ENCODE measurements at regions not wholly inside any gene's neighbourhood (a gene's known extent, or its start where the extent isn't known, plus 50 kb on each side); places are given as distances from the start of the nearest gene placed in this dataset.
"Not testable (repeated sequence)": the region's sequence is repeated elsewhere in the genome, so short reads cannot be mapped to it uniquely, and the experiment has no call there.

DNA sequence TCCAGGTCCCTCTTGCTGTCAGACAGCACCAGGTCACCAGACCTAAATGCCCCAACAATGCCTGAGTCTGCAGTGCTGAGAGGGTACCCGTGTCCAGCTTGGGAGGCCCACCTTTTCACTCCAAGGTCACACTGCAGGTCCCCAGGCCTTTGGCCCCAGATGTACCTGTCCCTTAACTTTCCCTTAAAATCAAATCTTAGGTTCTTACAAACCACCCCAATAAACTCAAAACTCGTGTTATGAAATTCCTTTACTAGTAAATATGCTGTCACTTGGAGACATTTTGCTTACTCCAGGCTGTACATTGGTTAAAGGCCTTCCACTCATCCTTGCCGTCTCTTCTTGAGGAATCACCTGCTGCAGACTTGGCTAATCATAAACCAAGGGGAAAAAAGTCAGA, 165.7 kb upstream of the RREB1 start:
- DNase-seq (no peak), ATAC-seq (no peak)
- ChIA-PET POLR2A (no interaction called here), CTCF (interaction anchor here (0.9 kb wide), 1 partner anchor 333 kb away, joined by 3 read pairs; no protein-coding TSS in a partner anchor)
- H3K27me3 Mint-ChIP-seq (ENCODE audit: low read depth) = no peaks in the 10 kb centered on the region
- H3K36me3 Mint-ChIP-seq (ENCODE audit: low read depth) = no peaks in the 10 kb centered on the region
- no peaks in the 10 kb centered on the region for H3K9me3 Mint-ChIP-seq (ENCODE audit: insufficient read depth)
- peaks cover 15% of the 10 kb centered on the region for H3K4me1 Mint-ChIP-seq (ENCODE audit: low read depth)
- H3K4me3 Mint-ChIP-seq = no peak overlapping the region
- H3K27ac Mint-ChIP-seq = no peak overlapping the region

- no peaks in the 10 kb centered on the region for H3K27me3 Mint-ChIP-seq (ENCODE audit: low read depth)
Measured at GRCh38 chr6:6942831-6943230, 164.9 kb upstream of the RREB1 start.

GRCh38 chr6:6943421-6943820, 164.3 kb upstream of the RREB1 start:
- Mint-ChIP-seq H3K4me1 (ENCODE audit: low read depth) (peaks cover 15% of the 10 kb centered on the region), H3K4me3 (no peak overlapping the region), H3K9me3 (ENCODE audit: insufficient read depth) (no peaks in the 10 kb centered on the region), H3K27me3 (ENCODE audit: low read depth) (no peaks in the 10 kb centered on the region), H3K27ac (no peak overlapping the region), H3K36me3 (ENCODE audit: low read depth) (no peaks in the 10 kb centered on the region)
- no peak for DNase-seq
- no peak for ATAC-seq
- POLR2A ChIA-PET = no interaction called here
- CTCF ChIA-PET = no interaction called here

More at GRCh38 chr6:6942831-6943230, 164.9 kb upstream of the RREB1 start:
- peak overlapping the region; percentile 35 for H3K27ac Mint-ChIP-seq
- ATAC-seq (peak; percentile 39), DNase-seq (no peak)
- H3K9me3 Mint-ChIP-seq (ENCODE audit: insufficient read depth) = no peaks in the 10 kb centered on the region
- no peaks in the 10 kb centered on the region for H3K36me3 Mint-ChIP-seq (ENCODE audit: low read depth)
- H3K4me1 Mint-ChIP-seq (ENCODE audit: low read depth) = peaks cover 15% of the 10 kb centered on the region
- ChIA-PET POLR2A (no interaction called here), CTCF (interaction anchor here (0.9 kb wide), 1 partner anchor 333 kb away, joined by 3 read pairs; no protein-coding TSS in a partner anchor)
- no peak overlapping the region for H3K4me3 Mint-ChIP-seq

- ATAC-seq (no peak), DNase-seq (no peak)
- H3K36me3 Mint-ChIP-seq (ENCODE audit: low read depth) = no peaks in the 10 kb centered on the region
- no peak overlapping the region for H3K4me3 Mint-ChIP-seq
- no peak overlapping the region for H3K27ac Mint-ChIP-seq
- POLR2A ChIA-PET = no interaction called here
- H3K9me3 Mint-ChIP-seq (ENCODE audit: insufficient read depth) = peaks cover 6% of the 10 kb centered on the region
- H3K27me3 Mint-ChIP-seq (ENCODE audit: low read depth) = no peaks in the 10 kb centered on the region
- CTCF ChIA-PET = no interaction called here
- peaks cover 15% of the 10 kb centered on the region for H3K4me1 Mint-ChIP-seq (ENCODE audit: low read depth)
Measured at GRCh38 chr6:6946206-6947155, 161.3 kb upstream of the RREB1 start.

- ATAC-seq (no peak), DNase-seq (no peak)
- Mint-ChIP-seq H3K4me3 (no peak overlapping the region), H3K36me3 (ENCODE audit: low read depth) (no peaks in the 10 kb centered on the region), H3K4me1 (ENCODE audit: low read depth) (no peaks in the 10 kb centered on the region), H3K9me3 (ENCODE audit: insufficient read depth) (peaks cover 7% of the 10 kb centered on the region), H3K27me3 (ENCODE audit: low read depth) (no peaks in the 10 kb centered on the region), H3K27ac (no peak overlapping the region)
- POLR2A ChIA-PET = no interaction called here
- CTCF ChIA-PET = no interaction called here
Measured at GRCh38 chr6:6950373-6951145, 157.2 kb upstream of the RREB1 start.

GRCh38 chr6:6951355-6951754, 156.4 kb upstream of the RREB1 start:
- ATAC-seq = no peak
- Mint-ChIP-seq H3K4me3 (no peak overlapping the region), H3K36me3 (ENCODE audit: low read depth) (no peaks in the 10 kb centered on the region), H3K27ac (no peak overlapping the region), H3K9me3 (ENCODE audit: insufficient read depth) (peaks cover 7% of the 10 kb centered on the region), H3K4me1 (ENCODE audit: low read depth) (no peaks in the 10 kb centered on the region), H3K27me3 (ENCODE audit: low read depth) (no peaks in the 10 kb centered on the region)
- POLR2A ChIA-PET = no interaction called here
- CTCF ChIA-PET = no interaction called here
- no peak for DNase-seq

DNA sequence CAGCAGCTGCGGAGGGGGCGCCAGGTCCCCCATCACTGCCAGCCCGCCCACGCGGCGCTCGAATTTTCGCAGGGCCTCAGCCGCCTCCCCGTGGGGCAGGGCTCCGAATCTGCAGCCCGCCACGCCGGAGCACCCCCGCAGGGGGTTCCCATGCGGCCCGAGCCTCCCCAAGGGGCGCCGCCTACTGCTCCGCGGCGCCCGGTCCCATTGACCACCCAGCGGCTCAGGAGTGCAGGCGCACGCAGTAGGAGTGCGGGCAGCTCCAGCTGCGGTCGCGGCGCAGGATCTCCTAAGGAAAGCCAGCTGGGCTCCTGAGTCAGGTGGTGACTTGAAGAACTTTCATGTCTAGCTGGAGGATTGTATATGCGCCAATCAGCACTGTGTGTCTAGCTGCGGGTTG, 155.3 kb upstream of the RREB1 start:
- Mint-ChIP-seq H3K36me3 (ENCODE audit: low read depth) (no peaks in the 10 kb centered on the region), H3K4me1 (ENCODE audit: low read depth) (no peaks in the 10 kb centered on the region), H3K9me3 (ENCODE audit: insufficient read depth) (peaks cover 7% of the 10 kb centered on the region), H3K27ac (no peak overlapping the region), H3K27me3 (ENCODE audit: low read depth) (no peaks in the 10 kb centered on the region), H3K4me3 (no peak overlapping the region)
- ATAC-seq = no peak
- no peak for DNase-seq
- CTCF ChIA-PET = no interaction called here
- POLR2A ChIA-PET = no interaction called here

GRCh38 chr6:6952927-6953326, 154.8 kb upstream of the RREB1 start:
- H3K9me3 Mint-ChIP-seq (ENCODE audit: insufficient read depth); H3K4me1 Mint-ChIP-seq (ENCODE audit: low read depth); DNase-seq; H3K4me3 Mint-ChIP-seq; H3K27ac Mint-ChIP-seq; ATAC-seq; CTCF ChIA-PET; H3K27me3 Mint-ChIP-seq (ENCODE audit: low read depth); POLR2A ChIA-PET; H3K36me3 Mint-ChIP-seq (ENCODE audit: low read depth): not testable (repeated sequence)

GRCh38 chr6:6960571-6961251, 147.1 kb upstream of the RREB1 start:
- peaks cover 5% of the 10 kb centered on the region for H3K27me3 Mint-ChIP-seq (ENCODE audit: low read depth)
- DNase-seq (no peak), ATAC-seq (no peak)
- H3K4me1 Mint-ChIP-seq (ENCODE audit: low read depth) = no peaks in the 10 kb centered on the region
- H3K36me3 Mint-ChIP-seq (ENCODE audit: low read depth) = no peaks in the 10 kb centered on the region
- H3K27ac Mint-ChIP-seq = no peak overlapping the region
- no peaks in the 10 kb centered on the region for H3K9me3 Mint-ChIP-seq (ENCODE audit: insufficient read depth)
- ChIA-PET POLR2A (no interaction called here), CTCF (no interaction called here)
- H3K4me3 Mint-ChIP-seq = no peak overlapping the region

DNA sequence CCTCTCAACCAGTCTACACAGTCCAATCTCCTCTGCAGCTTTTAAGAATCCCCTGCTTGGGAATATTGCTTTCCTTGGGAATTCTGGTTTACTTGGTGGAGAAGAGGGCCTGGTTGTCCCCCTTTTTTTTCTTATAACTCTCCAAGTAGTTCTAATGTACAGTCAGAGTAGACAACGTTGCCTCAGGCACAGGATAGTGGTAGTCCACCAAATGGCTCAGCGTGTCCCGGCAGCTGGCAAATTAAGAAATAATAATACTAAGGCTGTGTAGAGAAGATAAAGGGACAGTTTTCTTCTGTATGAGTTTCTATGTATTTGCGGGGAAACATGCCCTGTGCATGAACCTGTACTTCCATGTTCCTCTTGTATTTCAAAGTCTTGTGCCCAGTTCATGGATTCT, 145.7 kb upstream of the RREB1 start:
- H3K27me3 Mint-ChIP-seq (ENCODE audit: low read depth) = peaks cover 5% of the 10 kb centered on the region
- H3K9me3 Mint-ChIP-seq (ENCODE audit: insufficient read depth) = no peaks in the 10 kb centered on the region
- no peak for ATAC-seq
- no peaks in the 10 kb centered on the region for H3K4me1 Mint-ChIP-seq (ENCODE audit: low read depth)
- ChIA-PET POLR2A (no interaction called here), CTCF (no interaction called here)
- H3K36me3 Mint-ChIP-seq (ENCODE audit: low read depth) = no peaks in the 10 kb centered on the region
- DNase-seq = no peak
- no peak overlapping the region for H3K27ac Mint-ChIP-seq
- H3K4me3 Mint-ChIP-seq = no peak overlapping the region

GRCh38 chr6:6962699-6963098, 145.1 kb upstream of the RREB1 start:
- no peaks in the 10 kb centered on the region for H3K36me3 Mint-ChIP-seq (ENCODE audit: low read depth)
- ChIA-PET POLR2A (no interaction called here), CTCF (no interaction called here)
- ATAC-seq = no peak
- no peak overlapping the region for H3K27ac Mint-ChIP-seq
- H3K4me1 Mint-ChIP-seq (ENCODE audit: low read depth) = no peaks in the 10 kb centered on the region
- no peaks in the 10 kb centered on the region for H3K9me3 Mint-ChIP-seq (ENCODE audit: insufficient read depth)
- no peak overlapping the region for H3K4me3 Mint-ChIP-seq
- no peak for DNase-seq
- peaks cover 5% of the 10 kb centered on the region for H3K27me3 Mint-ChIP-seq (ENCODE audit: low read depth)

- ATAC-seq; H3K4me3 Mint-ChIP-seq; H3K36me3 Mint-ChIP-seq (ENCODE audit: low read depth); CTCF ChIA-PET; H3K9me3 Mint-ChIP-seq (ENCODE audit: insufficient read depth); H3K4me1 Mint-ChIP-seq (ENCODE audit: low read depth); H3K27ac Mint-ChIP-seq; H3K27me3 Mint-ChIP-seq (ENCODE audit: low read depth); DNase-seq; POLR2A ChIA-PET: not testable (repeated sequence)
Measured at GRCh38 chr6:6963390-6963789, 144.4 kb upstream of the RREB1 start.

All from activated CD8-positive, alpha-beta T cell treated with anti-CD3 and anti-CD28 coated beads, Interleukin-2, amount 10 ng/mL, durations not matched to agents 7 days and 5 days (primary cell).